WTC11 (cell line): ENCODE measurements at regions not wholly inside any gene's neighbourhood (a gene's known extent, or its start where the extent isn't known, plus 50 kb on each side); places are given as distances from the start of the nearest gene placed in this dataset.

Experiments used
- ATAC-seq: fragments of 200-7000 bp; cut with Tn5 transposase; 2 replicates; pipeline ENCODE4 v1.10.0; 2021; ENCODE audit warnings: mild to moderate bottlenecking, moderate library complexity
- CTCF ChIA-PET: fragments of 300-600 bp; sonication (Branson Sonifier 250); formaldehyde crosslinking; loops from one replicate; lab custom pipeline; 2021; ENCODE audit warnings: antibody characterized with exemption; lab: Charles Lee
- POLR2A ChIA-PET: fragments of 350-600 bp; sonication (Branson Sonifier 250); formaldehyde crosslinking; loops from one replicate; lab custom pipeline; 2021; ENCODE audit warnings: antibody characterized with exemption; lab: Charles Lee
- DNase-seq: peaks from one replicate; pipeline ENCODE4 v3.0.0; 2021; ENCODE audit warnings: low spot score
- H3K27ac Mint-ChIP-seq: 2 replicates; pipeline ENCODE4 v1.8.0; 2021; ENCODE audit warnings: mixed read lengths
- H3K27me3 Mint-ChIP-seq: 2 replicates; pipeline ENCODE4 v1.8.0; 2021; ENCODE audit warnings: low read depth, mild to moderate bottlenecking, moderate library complexity, mixed read lengths
- H3K36me3 Mint-ChIP-seq: 2 replicates; pipeline ENCODE4 v1.8.0; 2021; ENCODE audit warnings: mixed read lengths
- H3K4me1 Mint-ChIP-seq: 2 replicates; pipeline ENCODE4 v1.8.0; 2022; ENCODE audit warnings: mixed read lengths
- H3K4me3 Mint-ChIP-seq: 2 replicates; pipeline ENCODE4 v1.8.0; 2021; ENCODE audit warnings: mild to moderate bottlenecking, moderate library complexity, mixed read lengths
- H3K9me3 Mint-ChIP-seq: 2 replicates; pipeline ENCODE4 v1.8.0; 2021; ENCODE audit warnings: mixed read lengths
- CBFB ChIP-seq: sonication (generic); formaldehyde crosslinking; IDR thresholded peaks from 2 replicates; pipeline ENCODE4 v1.8.1; 2022; ENCODE audit warnings: mild to moderate bottlenecking, low read depth, missing genetic modification reagents
- EMX1 ChIP-seq: fragments of 250-450 bp; sonication (Bioruptor Pico); IDR thresholded peaks from 2 replicates; pipeline ENCODE4 v1.8.0; 2021; ENCODE audit warnings: mild to moderate bottlenecking
- FOXP1 ChIP-seq: sonication (generic); formaldehyde crosslinking; IDR thresholded peaks from 2 replicates; pipeline ENCODE4 v1.8.0; 2022; ENCODE audit warnings: missing genetic modification reagents, mild to moderate bottlenecking, moderate library complexity, borderline replicate concordance
- GTF2I ChIP-seq: fragments of 250-450 bp; sonication (Bioruptor Pico); conservative IDR thresholded peaks from 2 replicates; pipeline ENCODE4 v1.4.0; 2021; ENCODE audit warnings: mild to moderate bottlenecking
- MXD4 ChIP-seq: fragments of 250-450 bp; sonication (Bioruptor Pico); IDR thresholded peaks from 2 replicates; pipeline ENCODE4 v1.8.0; 2021; ENCODE audit warnings: mild to moderate bottlenecking, moderate library complexity, borderline replicate concordance
- NFE2L1 ChIP-seq: sonication (generic); formaldehyde crosslinking; IDR thresholded peaks from 2 replicates; pipeline ENCODE4 v1.8.1; 2023; ENCODE audit warnings: missing genetic modification reagents
- OVOL2 ChIP-seq: fragments of 250-450 bp; sonication (Bioruptor Pico); IDR thresholded peaks from 2 replicates; pipeline ENCODE4 v1.9.0; 2021; ENCODE audit warnings: mild to moderate bottlenecking, borderline replicate concordance
- PRRX2 ChIP-seq: fragments of 250-450 bp; sonication (Bioruptor Pico); IDR thresholded peaks from 2 replicates; pipeline ENCODE4 v1.8.0; 2021; ENCODE audit warnings: mild to moderate bottlenecking
- RORB ChIP-seq: fragments of 250-450 bp; sonication (Bioruptor Pico); IDR thresholded peaks from 2 replicates; pipeline ENCODE4 v1.9.0; 2021; ENCODE audit warnings: mild to moderate bottlenecking
- SMAD3 ChIP-seq: sonication (generic); formaldehyde crosslinking; IDR thresholded peaks from 2 replicates; pipeline ENCODE4 v1.8.0; 2022; ENCODE audit warnings: missing genetic modification reagents, mild to moderate bottlenecking, borderline replicate concordance
- ZBTB21 ChIP-seq: sonication (generic); formaldehyde crosslinking; IDR thresholded peaks from 2 replicates; pipeline ENCODE4 v1.8.1; 2023; ENCODE audit warnings: mild to moderate bottlenecking, missing genetic modification reagents, borderline replicate concordance
- ZNF138 ChIP-seq: sonication (generic); formaldehyde crosslinking; conservative IDR thresholded peaks from 2 replicates; pipeline ENCODE4 v1.8.1; 2022; ENCODE audit warnings: mild to moderate bottlenecking, moderate library complexity, missing genetic modification reagents
- ZNF219 ChIP-seq: sonication (generic); formaldehyde crosslinking; IDR thresholded peaks from 2 replicates; pipeline ENCODE4 v1.8.0; 2023; ENCODE audit warnings: missing genetic modification reagents, mild to moderate bottlenecking, borderline replicate concordance
- ZNF232 ChIP-seq: sonication (generic); formaldehyde crosslinking; IDR thresholded peaks from 2 replicates; pipeline ENCODE4 v1.8.0; 2022; ENCODE audit warnings: mild to moderate bottlenecking, missing genetic modification reagents
- TF ChIP-seq, protein P1 (sequence below): sonication (generic); formaldehyde crosslinking; IDR thresholded peaks from 2 replicates; pipeline ENCODE4 v1.8.0; 2022; ENCODE audit warnings: mild to moderate bottlenecking, missing genetic modification reagents
- TF ChIP-seq, protein P2 (sequence below): fragments of 250-450 bp; sonication (Bioruptor Pico); IDR thresholded peaks from 2 replicates; pipeline ENCODE4 v1.9.0; 2021; ENCODE audit warnings: mild to moderate bottlenecking
- TF ChIP-seq, protein P3 (sequence below): sonication (generic); formaldehyde crosslinking; IDR thresholded peaks from 2 replicates; pipeline ENCODE4 v1.8.0; 2022; ENCODE audit warnings: mild to moderate bottlenecking, missing genetic modification reagents
- TF ChIP-seq, protein P4 (sequence below): sonication (generic); formaldehyde crosslinking; IDR thresholded peaks from 2 replicates; pipeline ENCODE4 v1.8.0; 2022; ENCODE audit warnings: missing genetic modification reagents
- TF ChIP-seq, protein P5 (sequence below): sonication (generic); formaldehyde crosslinking; conservative IDR thresholded peaks from 2 replicates; pipeline ENCODE4 v1.8.1; 2022; ENCODE audit warnings: mild to moderate bottlenecking, missing genetic modification reagents
- TF ChIP-seq, protein P6 (sequence below): sonication (generic); formaldehyde crosslinking; IDR thresholded peaks from 2 replicates; pipeline ENCODE4 v1.8.1; 2022; ENCODE audit warnings: low read depth, missing genetic modification reagents, borderline replicate concordance

DNA sequence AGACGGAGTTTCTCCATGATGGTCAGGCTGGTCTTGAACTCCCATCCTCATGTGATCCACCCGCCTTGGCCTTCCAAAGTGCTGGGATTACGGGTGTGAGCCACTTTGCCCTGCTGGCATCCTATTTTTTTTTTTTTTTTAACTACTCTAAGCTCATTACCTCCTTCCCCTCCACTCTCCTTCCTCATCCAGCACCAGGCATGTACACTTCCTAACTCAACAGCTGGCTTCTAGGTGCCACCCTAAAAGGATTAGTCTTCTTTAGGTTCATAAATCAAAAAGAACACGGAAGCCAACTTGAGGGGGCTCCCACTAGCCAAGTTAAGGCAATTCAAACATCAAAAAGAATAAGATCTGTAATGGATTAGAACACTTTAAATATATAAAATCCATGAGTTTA, 70.6 kb upstream of the TEX51 start:
- Mint-ChIP-seq H3K27me3 (peaks cover 9% of the 10 kb centered on the region; the same call in 1 of the 2 replicates), H3K27ac (no peak overlapping the region), H3K9me3 (no peaks in the 10 kb centered on the region), H3K4me3 (no peak overlapping the region), H3K4me1 (peaks cover 16% of the 10 kb centered on the region), H3K36me3 (no peaks in the 10 kb centered on the region)
- no peak for TF ChIP-seq ZNF138 (CRISPR knock-in tag)
- TF ChIP-seq NFE2L1, result no peak
- no peak for TF ChIP-seq SMAD3 (CRISPR knock-in tag)
- no peak for TF ChIP-seq ZBTB21 (CRISPR knock-in tag)
- TF ChIP-seq OVOL2 (CRISPR knock-in tag), result no peak
- TF ChIP-seq RORB, result no peak
- TF ChIP-seq EMX1 (CRISPR knock-in tag), result no peak
- no peak for TF ChIP-seq MXD4 (CRISPR knock-in tag)
- TF ChIP-seq, protein P1, sequence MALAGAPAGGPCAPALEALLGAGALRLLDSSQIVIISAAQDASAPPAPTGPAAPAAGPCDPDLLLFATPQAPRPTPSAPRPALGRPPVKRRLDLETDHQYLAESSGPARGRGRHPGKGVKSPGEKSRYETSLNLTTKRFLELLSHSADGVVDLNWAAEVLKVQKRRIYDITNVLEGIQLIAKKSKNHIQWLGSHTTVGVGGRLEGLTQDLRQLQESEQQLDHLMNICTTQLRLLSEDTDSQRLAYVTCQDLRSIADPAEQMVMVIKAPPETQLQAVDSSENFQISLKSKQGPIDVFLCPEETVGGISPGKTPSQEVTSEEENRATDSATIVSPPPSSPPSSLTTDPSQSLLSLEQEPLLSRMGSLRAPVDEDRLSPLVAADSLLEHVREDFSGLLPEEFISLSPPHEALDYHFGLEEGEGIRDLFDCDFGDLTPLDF (CRISPR knock-in tag), result no peak
- no peak for TF ChIP-seq FOXP1 (CRISPR knock-in tag)
- TF ChIP-seq GTF2I, result no peak
- TF ChIP-seq, protein P2, sequence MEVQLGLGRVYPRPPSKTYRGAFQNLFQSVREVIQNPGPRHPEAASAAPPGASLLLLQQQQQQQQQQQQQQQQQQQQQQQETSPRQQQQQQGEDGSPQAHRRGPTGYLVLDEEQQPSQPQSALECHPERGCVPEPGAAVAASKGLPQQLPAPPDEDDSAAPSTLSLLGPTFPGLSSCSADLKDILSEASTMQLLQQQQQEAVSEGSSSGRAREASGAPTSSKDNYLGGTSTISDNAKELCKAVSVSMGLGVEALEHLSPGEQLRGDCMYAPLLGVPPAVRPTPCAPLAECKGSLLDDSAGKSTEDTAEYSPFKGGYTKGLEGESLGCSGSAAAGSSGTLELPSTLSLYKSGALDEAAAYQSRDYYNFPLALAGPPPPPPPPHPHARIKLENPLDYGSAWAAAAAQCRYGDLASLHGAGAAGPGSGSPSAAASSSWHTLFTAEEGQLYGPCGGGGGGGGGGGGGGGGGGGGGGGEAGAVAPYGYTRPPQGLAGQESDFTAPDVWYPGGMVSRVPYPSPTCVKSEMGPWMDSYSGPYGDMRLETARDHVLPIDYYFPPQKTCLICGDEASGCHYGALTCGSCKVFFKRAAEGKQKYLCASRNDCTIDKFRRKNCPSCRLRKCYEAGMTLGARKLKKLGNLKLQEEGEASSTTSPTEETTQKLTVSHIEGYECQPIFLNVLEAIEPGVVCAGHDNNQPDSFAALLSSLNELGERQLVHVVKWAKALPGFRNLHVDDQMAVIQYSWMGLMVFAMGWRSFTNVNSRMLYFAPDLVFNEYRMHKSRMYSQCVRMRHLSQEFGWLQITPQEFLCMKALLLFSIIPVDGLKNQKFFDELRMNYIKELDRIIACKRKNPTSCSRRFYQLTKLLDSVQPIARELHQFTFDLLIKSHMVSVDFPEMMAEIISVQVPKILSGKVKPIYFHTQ (CRISPR knock-in tag), result no peak
- no peak for TF ChIP-seq PRRX2 (CRISPR knock-in tag)
- no peak for TF ChIP-seq CBFB (CRISPR knock-in tag)
- TF ChIP-seq, protein P3, sequence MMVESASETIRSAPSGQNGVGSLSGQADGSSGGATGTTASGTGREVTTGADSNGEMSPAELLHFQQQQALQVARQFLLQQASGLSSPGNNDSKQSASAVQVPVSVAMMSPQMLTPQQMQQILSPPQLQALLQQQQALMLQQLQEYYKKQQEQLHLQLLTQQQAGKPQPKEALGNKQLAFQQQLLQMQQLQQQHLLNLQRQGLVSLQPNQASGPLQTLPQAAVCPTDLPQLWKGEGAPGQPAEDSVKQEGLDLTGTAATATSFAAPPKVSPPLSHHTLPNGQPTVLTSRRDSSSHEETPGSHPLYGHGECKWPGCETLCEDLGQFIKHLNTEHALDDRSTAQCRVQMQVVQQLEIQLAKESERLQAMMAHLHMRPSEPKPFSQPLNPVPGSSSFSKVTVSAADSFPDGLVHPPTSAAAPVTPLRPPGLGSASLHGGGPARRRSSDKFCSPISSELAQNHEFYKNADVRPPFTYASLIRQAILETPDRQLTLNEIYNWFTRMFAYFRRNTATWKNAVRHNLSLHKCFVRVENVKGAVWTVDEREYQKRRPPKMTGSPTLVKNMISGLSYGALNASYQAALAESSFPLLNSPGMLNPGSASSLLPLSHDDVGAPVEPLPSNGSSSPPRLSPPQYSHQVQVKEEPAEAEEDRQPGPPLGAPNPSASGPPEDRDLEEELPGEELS (CRISPR knock-in tag), result no peak
- TF ChIP-seq ZNF219, result no peak
- TF ChIP-seq, protein P4, sequence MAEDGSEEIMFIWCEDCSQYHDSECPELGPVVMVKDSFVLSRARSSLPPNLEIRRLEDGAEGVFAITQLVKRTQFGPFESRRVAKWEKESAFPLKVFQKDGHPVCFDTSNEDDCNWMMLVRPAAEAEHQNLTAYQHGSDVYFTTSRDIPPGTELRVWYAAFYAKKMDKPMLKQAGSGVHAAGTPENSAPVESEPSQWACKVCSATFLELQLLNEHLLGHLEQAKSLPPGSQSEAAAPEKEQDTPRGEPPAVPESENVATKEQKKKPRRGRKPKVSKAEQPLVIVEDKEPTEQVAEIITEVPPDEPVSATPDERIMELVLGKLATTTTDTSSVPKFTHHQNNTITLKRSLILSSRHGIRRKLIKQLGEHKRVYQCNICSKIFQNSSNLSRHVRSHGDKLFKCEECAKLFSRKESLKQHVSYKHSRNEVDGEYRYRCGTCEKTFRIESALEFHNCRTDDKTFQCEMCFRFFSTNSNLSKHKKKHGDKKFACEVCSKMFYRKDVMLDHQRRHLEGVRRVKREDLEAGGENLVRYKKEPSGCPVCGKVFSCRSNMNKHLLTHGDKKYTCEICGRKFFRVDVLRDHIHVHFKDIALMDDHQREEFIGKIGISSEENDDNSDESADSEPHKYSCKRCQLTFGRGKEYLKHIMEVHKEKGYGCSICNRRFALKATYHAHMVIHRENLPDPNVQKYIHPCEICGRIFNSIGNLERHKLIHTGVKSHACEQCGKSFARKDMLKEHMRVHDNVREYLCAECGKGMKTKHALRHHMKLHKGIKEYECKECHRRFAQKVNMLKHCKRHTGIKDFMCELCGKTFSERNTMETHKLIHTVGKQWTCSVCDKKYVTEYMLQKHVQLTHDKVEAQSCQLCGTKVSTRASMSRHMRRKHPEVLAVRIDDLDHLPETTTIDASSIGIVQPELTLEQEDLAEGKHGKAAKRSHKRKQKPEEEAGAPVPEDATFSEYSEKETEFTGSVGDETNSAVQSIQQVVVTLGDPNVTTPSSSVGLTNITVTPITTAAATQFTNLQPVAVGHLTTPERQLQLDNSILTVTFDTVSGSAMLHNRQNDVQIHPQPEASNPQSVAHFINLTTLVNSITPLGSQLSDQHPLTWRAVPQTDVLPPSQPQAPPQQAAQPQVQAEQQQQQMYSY (CRISPR knock-in tag), result no peak
- no peak for TF ChIP-seq ZNF232 (CRISPR knock-in tag)
- TF ChIP-seq, protein P5, sequence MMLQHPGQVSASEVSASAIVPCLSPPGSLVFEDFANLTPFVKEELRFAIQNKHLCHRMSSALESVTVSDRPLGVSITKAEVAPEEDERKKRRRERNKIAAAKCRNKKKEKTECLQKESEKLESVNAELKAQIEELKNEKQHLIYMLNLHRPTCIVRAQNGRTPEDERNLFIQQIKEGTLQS (CRISPR knock-in tag), result no peak
- TF ChIP-seq, protein P6, sequence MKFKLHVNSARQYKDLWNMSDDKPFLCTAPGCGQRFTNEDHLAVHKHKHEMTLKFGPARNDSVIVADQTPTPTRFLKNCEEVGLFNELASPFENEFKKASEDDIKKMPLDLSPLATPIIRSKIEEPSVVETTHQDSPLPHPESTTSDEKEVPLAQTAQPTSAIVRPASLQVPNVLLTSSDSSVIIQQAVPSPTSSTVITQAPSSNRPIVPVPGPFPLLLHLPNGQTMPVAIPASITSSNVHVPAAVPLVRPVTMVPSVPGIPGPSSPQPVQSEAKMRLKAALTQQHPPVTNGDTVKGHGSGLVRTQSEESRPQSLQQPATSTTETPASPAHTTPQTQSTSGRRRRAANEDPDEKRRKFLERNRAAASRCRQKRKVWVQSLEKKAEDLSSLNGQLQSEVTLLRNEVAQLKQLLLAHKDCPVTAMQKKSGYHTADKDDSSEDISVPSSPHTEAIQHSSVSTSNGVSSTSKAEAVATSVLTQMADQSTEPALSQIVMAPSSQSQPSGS (CRISPR knock-in tag), result no peak
- ChIA-PET POLR2A (interaction anchor here (0.6 to 1.1 kb wide), 3 partner anchors 13 to 50 kb away, joined by 3 read pairs; no protein-coding TSS in a partner anchor), CTCF (interaction anchor here (1.1 to 2.3 kb wide), 5 partner anchors 23 to 144 kb away, joined by 4 to 12 read pairs (median 5); no protein-coding TSS in a partner anchor)
- ATAC-seq (no peak), DNase-seq (no peak)
